ENCODE measurements at regions not wholly inside any gene's neighbourhood (a gene's known extent, or its start where the extent isn't known, plus 50 kb on each side); places are given as distances from the start of the nearest gene placed in this dataset.

- POLR2A ChIA-PET = no interaction called here
- TF ChIP-seq L3MBTL2 (conservative IDR thresholded peaks at IDR 0.05) (no peak), CTBP1 (IDR thresholded peaks at IDR 0.05; ENCODE audit: borderline replicate concordance) (no peak), PKNOX1 (IDR thresholded peaks at IDR 0.05) (no peak), HDGF (IDR thresholded peaks at IDR 0.05; ENCODE audit: borderline replicate concordance) (no peak), ELF4 (IDR thresholded peaks at IDR 0.05) (no peak), FOXK2 (IDR thresholded peaks at IDR 0.05) (no peak), LEF1 (IDR thresholded peaks at IDR 0.05; ENCODE audit: borderline replicate concordance) (no peak), FOXA1 (IDR thresholded peaks at IDR 0.05) (no peak), FOXM1 (IDR thresholded peaks at IDR 0.05; ENCODE audit: borderline replicate concordance) (no peak)
- CTCF ChIA-PET = no interaction called here
- no peak for DNase-seq (ENCODE audit: extremely low spot score)
Measured at GRCh38 chr20:41913146-41913545, 295.0 kb upstream of the CHD6 start.

- ChIA-PET POLR2A (no interaction called here), CTCF (no interaction called here)
- TF ChIP-seq CTBP1 (IDR thresholded peaks at IDR 0.05; ENCODE audit: borderline replicate concordance) (no peak), SUZ12 (IDR thresholded peaks at IDR 0.05) (no peak), SP1 (IDR thresholded peaks at IDR 0.05) (no peak), FOXA1 (IDR thresholded peaks at IDR 0.05) (no peak), TARDBP (IDR thresholded peaks at IDR 0.05) (no peak), PKNOX1 (IDR thresholded peaks at IDR 0.05) (no peak), ELF4 (IDR thresholded peaks at IDR 0.05) (no peak), ARNT (IDR thresholded peaks at IDR 0.05) (no peak), ZNF384 (IDR thresholded peaks at IDR 0.05) (no peak), BHLHE40 (IDR thresholded peaks at IDR 0.05; ENCODE audit: borderline replicate concordance) (no peak), NFRKB (IDR thresholded peaks at IDR 0.05) (no peak)
- DNase-seq (ENCODE audit: extremely low spot score) = no peak
Measured at GRCh38 chr20:41910558-41910957, 292.4 kb upstream of the CHD6 start.

- DNase-seq (ENCODE audit: extremely low spot score) = no peak
- ChIA-PET POLR2A (no interaction called here), CTCF (no interaction called here)
- no peak for TF ChIP-seq ARNT (IDR thresholded peaks at IDR 0.05)
- TF ChIP-seq FOXK2 (IDR thresholded peaks at IDR 0.05) = no peak
- no peak for TF ChIP-seq SUZ12 (IDR thresholded peaks at IDR 0.05)
- no peak for TF ChIP-seq FOXM1 (IDR thresholded peaks at IDR 0.05; ENCODE audit: borderline replicate concordance)
- no peak for TF ChIP-seq HDGF (IDR thresholded peaks at IDR 0.05; ENCODE audit: borderline replicate concordance)
- TF ChIP-seq L3MBTL2 (conservative IDR thresholded peaks at IDR 0.05) = no peak
- no peak for TF ChIP-seq BHLHE40 (IDR thresholded peaks at IDR 0.05; ENCODE audit: borderline replicate concordance)
- no peak for TF ChIP-seq PKNOX1 (IDR thresholded peaks at IDR 0.05)
- no peak for TF ChIP-seq TARDBP (IDR thresholded peaks at IDR 0.05)
- no peak for TF ChIP-seq ELF4 (IDR thresholded peaks at IDR 0.05)
- no peak for TF ChIP-seq FOXA1 (IDR thresholded peaks at IDR 0.05)
- TF ChIP-seq ZNF384 (IDR thresholded peaks at IDR 0.05) = no peak
- no peak for TF ChIP-seq CTBP1 (IDR thresholded peaks at IDR 0.05; ENCODE audit: borderline replicate concordance)
- no peak for TF ChIP-seq LEF1 (IDR thresholded peaks at IDR 0.05; ENCODE audit: borderline replicate concordance)
- no peak for TF ChIP-seq SP1 (IDR thresholded peaks at IDR 0.05)
- no peak for TF ChIP-seq NFRKB (IDR thresholded peaks at IDR 0.05)
Measured at GRCh38 chr20:41905199-41905598, 287.0 kb upstream of the CHD6 start.

GRCh38 chr20:41903586-41903985 is 285.4 kb upstream of the CHD6 start:
- no peak for DNase-seq (ENCODE audit: extremely low spot score)
- TF ChIP-seq SUZ12 (IDR thresholded peaks at IDR 0.05) = no peak
- TF ChIP-seq ELF4 (IDR thresholded peaks at IDR 0.05) = no peak
- TF ChIP-seq CTBP1 (IDR thresholded peaks at IDR 0.05; ENCODE audit: borderline replicate concordance) = no peak
- TF ChIP-seq FOXM1 (IDR thresholded peaks at IDR 0.05; ENCODE audit: borderline replicate concordance) = no peak
- TF ChIP-seq L3MBTL2 (conservative IDR thresholded peaks at IDR 0.05) = no peak
- no peak for TF ChIP-seq LEF1 (IDR thresholded peaks at IDR 0.05; ENCODE audit: borderline replicate concordance)
- CTCF ChIA-PET = no interaction called here
- POLR2A ChIA-PET = no interaction called here

- TF ChIP-seq SP1 (IDR thresholded peaks at IDR 0.05) (no peak), ELF4 (IDR thresholded peaks at IDR 0.05) (no peak), ARNT (IDR thresholded peaks at IDR 0.05) (no peak), BHLHE40 (IDR thresholded peaks at IDR 0.05; ENCODE audit: borderline replicate concordance) (no peak), HDGF (IDR thresholded peaks at IDR 0.05; ENCODE audit: borderline replicate concordance) (no peak), CTBP1 (IDR thresholded peaks at IDR 0.05; ENCODE audit: borderline replicate concordance) (no peak), L3MBTL2 (conservative IDR thresholded peaks at IDR 0.05) (no peak), FOXA1 (IDR thresholded peaks at IDR 0.05) (no peak), ZNF384 (IDR thresholded peaks at IDR 0.05) (no peak), LEF1 (IDR thresholded peaks at IDR 0.05; ENCODE audit: borderline replicate concordance) (no peak), SUZ12 (IDR thresholded peaks at IDR 0.05) (no peak), PKNOX1 (IDR thresholded peaks at IDR 0.05) (no peak), FOXK2 (IDR thresholded peaks at IDR 0.05) (no peak), TARDBP (IDR thresholded peaks at IDR 0.05) (no peak)
- no peak for DNase-seq (ENCODE audit: extremely low spot score)
- CTCF ChIA-PET = no interaction called here
- POLR2A ChIA-PET = no interaction called here
Measured at GRCh38 chr20:41902346-41902745, 284.2 kb upstream of the CHD6 start.

GRCh38 chr20:41900201-41900691 is 282.1 kb upstream of the CHD6 start:
- ChIA-PET POLR2A (no interaction called here), CTCF (no interaction called here)
- no peak for DNase-seq (ENCODE audit: extremely low spot score)
- TF ChIP-seq TARDBP (IDR thresholded peaks at IDR 0.05) (no peak), NFRKB (IDR thresholded peaks at IDR 0.05) (no peak), ELF4 (IDR thresholded peaks at IDR 0.05) (no peak), ARNT (IDR thresholded peaks at IDR 0.05) (no peak), LEF1 (IDR thresholded peaks at IDR 0.05; ENCODE audit: borderline replicate concordance) (no peak), FOXM1 (IDR thresholded peaks at IDR 0.05; ENCODE audit: borderline replicate concordance) (no peak), FOXA1 (IDR thresholded peaks at IDR 0.05) (no peak), CTBP1 (IDR thresholded peaks at IDR 0.05; ENCODE audit: borderline replicate concordance) (no peak), ZNF384 (IDR thresholded peaks at IDR 0.05) (no peak), FOXK2 (IDR thresholded peaks at IDR 0.05) (no peak), SUZ12 (IDR thresholded peaks at IDR 0.05) (no peak), SP1 (IDR thresholded peaks at IDR 0.05) (no peak), HDGF (IDR thresholded peaks at IDR 0.05; ENCODE audit: borderline replicate concordance) (no peak), L3MBTL2 (conservative IDR thresholded peaks at IDR 0.05) (no peak), BHLHE40 (IDR thresholded peaks at IDR 0.05; ENCODE audit: borderline replicate concordance) (no peak), PKNOX1 (IDR thresholded peaks at IDR 0.05) (no peak)
